Esophagus muscularis mucosa (tissue), 3 donors: ENCODE measurements at regions not wholly inside any gene's neighbourhood (a gene's known extent, or its start where the extent isn't known, plus 50 kb on each side); places are given as distances from the start of the nearest gene placed in this dataset.

Experiments used
- CTCF ChIP-seq, 3 experiments: fragments of 200-600 bp in 2 of 3; fragments of 450-650 bp in 1 of 3; sonication (generic) in 2 of 3; IDR thresholded peaks; one replicate each; pipeline ENCODE4 v1.5.1; 2017 to 2019; ENCODE audit warnings: antibody characterized with exemption in 3 of 3, mild to moderate bottlenecking in 2 of 3, moderate library complexity in 1 of 3
- POLR2AphosphoS5 ChIP-seq, 2 donors: sonication (generic); formaldehyde crosslinking; IDR thresholded peaks; one replicate each; pipeline ENCODE4 v1.6.1; 2017; ENCODE audit warnings: antibody characterized with exemption in 2 of 2

DNA sequence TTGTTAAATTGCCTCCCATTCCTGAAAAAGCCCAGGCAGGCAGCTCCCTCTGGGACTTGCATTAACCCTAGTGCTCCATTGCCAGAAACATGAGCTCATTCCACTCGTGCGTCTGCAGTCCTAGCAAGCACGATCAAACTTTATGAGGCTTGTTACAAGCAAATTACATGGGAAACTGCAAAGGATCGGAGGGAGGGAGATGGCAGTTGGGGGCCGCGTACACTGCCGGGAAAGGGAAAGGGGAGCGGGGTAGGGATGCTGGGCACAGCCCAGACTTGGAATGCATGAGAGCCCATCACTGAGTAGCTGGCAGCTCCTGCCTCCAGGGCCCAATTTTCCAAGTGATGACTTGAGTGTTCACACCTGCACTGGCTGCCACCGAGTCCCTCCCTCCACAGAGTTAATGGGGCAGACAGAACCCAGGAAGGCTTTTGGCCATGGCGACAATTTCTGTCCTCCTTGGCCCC lies 169.9 kb downstream of the BRINP2 start:
- no peak for TF ChIP-seq CTCF (IDR thresholded peaks at IDR 0.05)
- TF ChIP-seq POLR2AphosphoS5 (IDR thresholded peaks at IDR 0.05), result no peak
